Tibial nerve (tissue), 4 donors: ENCODE measurements at regions not wholly inside any gene's neighbourhood (a gene's known extent, or its start where the extent isn't known, plus 50 kb on each side); places are given as distances from the start of the nearest gene placed in this dataset.

ENCODE experiments used
- DNase-seq, 2 donors: peaks; one replicate each; pipeline ENCODE4 v3.0.0-alpha.2; 2019; ENCODE audit warnings: low spot score in 2 of 2
- H3K27ac ChIP-seq, 4 donors: fragments of 200-600 bp; sonication (generic) in 3 of 4; one replicate each; pipeline ENCODE4 v1.5.1; 2017 to 2019; ENCODE audit warnings: mild to moderate bottlenecking in 1 of 4
- H3K27me3 ChIP-seq, 2 donors: fragments of 200-600 bp; sonication (generic) in 1 of 2; one replicate each; pipeline versions ENCODE4 v1.5.1 to v1.6.0; 2017 to 2019
- H3K36me3 ChIP-seq, 3 donors: fragments of 200-600 bp; sonication (generic); one replicate each; pipeline ENCODE4 v1.5.1; 2018 to 2019
- H3K4me1 ChIP-seq, 4 donors: fragments of 200-600 bp; sonication (generic) in 3 of 4; one replicate each; pipeline ENCODE4 v1.5.1; 2017 to 2019
- H3K4me3 ChIP-seq, 4 donors: fragments of 200-600 bp; sonication (generic) in 3 of 4; one replicate each; pipeline ENCODE4 v1.5.1; 2017 to 2019; ENCODE audit warnings: mild to moderate bottlenecking in 1 of 4, moderate library complexity in 1 of 4
- H3K9me3 ChIP-seq, 4 donors: fragments of 200-600 bp; sonication (generic) in 3 of 4; one replicate each; pipeline ENCODE4 v1.5.1; 2017 to 2019
- CTCF ChIP-seq, 5 experiments: fragments of 200-600 bp in 3 of 5; fragments of 450-650 bp in 2 of 5; sonication (generic) in 3 of 5; IDR thresholded peaks; one replicate each; pipeline ENCODE4 v1.5.1; 2016 to 2019; ENCODE audit warnings: antibody characterized with exemption in 5 of 5, mild to moderate bottlenecking in 3 of 5, moderate library complexity in 2 of 5
- EP300 ChIP-seq, 2 donors: sonication (generic); formaldehyde crosslinking; IDR thresholded peaks; one replicate each; pipeline ENCODE4 v1.6.1; 2017; ENCODE audit warnings: antibody characterized with exemption in 2 of 2, mild to moderate bottlenecking in 1 of 2
- POLR2A ChIP-seq, 2 donors: fragments of 450-650 bp; IDR thresholded peaks; one replicate each; pipeline ENCODE4 v1.6.1; 2017; ENCODE audit warnings: antibody characterized with exemption in 2 of 2, mild to moderate bottlenecking in 2 of 2, moderate library complexity in 2 of 2
- WGBS, 2 donors: methylation state at CpG; one replicate each; pipeline ENCODE4 v1.1.5; 2018; 5-methylcytosine and 5-hydroxymethylcytosine counted together

DNA sequence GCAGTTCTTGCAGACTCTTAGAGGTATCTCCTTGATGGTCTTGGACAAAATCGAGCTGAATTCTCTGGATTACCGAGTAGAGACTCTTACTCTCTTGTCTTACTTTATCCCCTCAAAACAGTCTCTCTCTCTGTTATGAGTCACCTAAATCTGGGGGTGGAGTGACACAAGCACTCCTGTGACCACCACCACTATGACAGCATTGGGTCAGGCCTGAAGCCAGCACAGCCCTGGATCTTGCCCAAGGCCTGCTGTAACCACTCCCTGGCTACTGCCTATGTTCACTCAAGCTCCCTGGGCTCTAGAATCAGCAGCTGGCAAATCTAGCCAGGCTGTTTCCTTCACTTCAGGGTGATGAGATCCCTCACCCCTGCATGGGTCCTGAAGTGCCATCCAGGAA is 662.5 kb downstream of the LUZP2 start:
- TF ChIP-seq EP300 (IDR thresholded peaks at IDR 0.05) (no peak), CTCF (IDR thresholded peaks at IDR 0.05) (no peak), POLR2A (IDR thresholded peaks at IDR 0.05) (no peak)
- no peak overlapping the region for H3K4me3 ChIP-seq
- 91 to 94% methylated on average over 2 of the region's 2 CpGs for WGBS, 2 donors
- no peaks in the 10 kb centered on the region for H3K36me3 ChIP-seq
- H3K4me1 ChIP-seq = peaks cover 0 to 6% (median 0%) of the 10 kb centered on the region in 4 donors
- DNase-seq = no peak
- H3K27me3 ChIP-seq = no peaks in the 10 kb centered on the region
- H3K9me3 ChIP-seq = peaks cover 0 to 10% (median 0%) of the 10 kb centered on the region in 4 donors
- H3K27ac ChIP-seq = no peak overlapping the region

DNA sequence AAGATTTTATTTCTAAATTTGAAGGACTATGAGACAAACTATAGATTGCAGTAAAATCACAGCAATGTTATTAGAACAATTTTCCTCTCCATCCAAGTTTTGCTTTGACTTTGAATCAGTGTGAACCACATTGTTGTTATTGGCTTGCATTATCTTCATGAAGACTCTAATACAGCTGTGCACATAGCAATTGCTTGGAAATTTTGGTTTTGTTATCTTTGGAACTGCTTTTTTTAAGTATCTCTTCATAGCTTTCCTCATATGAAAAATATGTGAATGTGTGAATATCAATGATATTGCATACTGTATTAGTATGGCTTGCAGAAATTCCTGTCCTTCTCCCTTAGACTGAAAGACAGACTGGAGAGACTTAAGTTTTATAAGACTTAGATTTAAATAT is 666.6 kb downstream of the LUZP2 start:
- H3K27ac ChIP-seq = no peak overlapping the region
- H3K4me1 ChIP-seq = peaks cover 0 to 6% (median 0%) of the 10 kb centered on the region in 4 donors
- no peaks in the 10 kb centered on the region for H3K36me3 ChIP-seq
- H3K9me3 ChIP-seq = peaks cover 0 to 13% (median 0%) of the 10 kb centered on the region in 4 donors
- no peak for DNase-seq
- TF ChIP-seq EP300 (IDR thresholded peaks at IDR 0.05) (no peak), CTCF (IDR thresholded peaks at IDR 0.05) (no peak), POLR2A (IDR thresholded peaks at IDR 0.05) (no peak)
- H3K27me3 ChIP-seq = no peaks in the 10 kb centered on the region
- H3K4me3 ChIP-seq = no peak overlapping the region

DNA sequence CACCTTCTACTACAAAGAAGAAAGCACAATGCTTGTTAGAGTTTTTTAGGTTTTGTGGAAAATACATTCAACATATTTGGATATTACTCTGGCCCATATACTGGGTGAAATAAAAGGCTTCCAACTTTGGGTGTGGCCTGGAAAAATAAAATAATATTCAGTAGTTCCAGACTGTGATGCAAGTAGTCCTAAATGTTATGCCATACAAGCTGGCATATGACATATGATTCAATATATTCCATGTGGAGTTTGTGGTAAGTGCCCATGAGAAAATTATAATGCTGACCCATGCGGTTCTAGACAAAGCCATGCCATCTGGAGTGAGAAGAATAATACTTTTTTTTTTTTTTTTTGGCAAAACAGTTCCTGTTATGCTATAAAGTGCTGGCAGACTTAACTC is 683.3 kb downstream of the LUZP2 start:
- Histone ChIP-seq H3K27me3 (no peaks in the 10 kb centered on the region), H3K4me1 (no peaks in the 10 kb centered on the region), H3K4me3 (no peak overlapping the region), H3K36me3 (no peaks in the 10 kb centered on the region), H3K27ac (no peak overlapping the region), H3K9me3 (no peaks in the 10 kb centered on the region)
- 45 to 46% methylated on average over 1 of the region's 1 CpG for WGBS, 2 donors
- TF ChIP-seq EP300 (IDR thresholded peaks at IDR 0.05) = no peak
- no peak for TF ChIP-seq POLR2A (IDR thresholded peaks at IDR 0.05)
- TF ChIP-seq CTCF (IDR thresholded peaks at IDR 0.05) = no peak
- no peak for DNase-seq

DNA sequence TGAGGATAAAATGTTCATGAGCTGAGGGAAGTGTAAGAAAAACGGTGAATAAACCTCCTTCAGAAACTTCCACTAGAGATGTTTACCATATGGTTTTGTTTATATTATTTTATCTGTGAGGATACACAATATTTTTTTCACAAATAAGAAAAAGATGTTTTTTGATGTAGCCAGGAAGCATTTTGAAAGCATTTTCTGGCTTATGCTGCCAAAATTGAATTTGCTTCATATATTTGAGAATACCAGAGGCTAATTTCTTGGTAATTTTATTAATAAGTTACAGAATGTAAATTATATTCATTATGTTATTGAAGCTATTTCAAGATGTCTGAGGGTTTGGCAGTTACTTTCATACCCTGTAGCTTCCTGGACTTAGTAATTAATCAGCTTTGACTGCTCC is 686.6 kb downstream of the LUZP2 start:
- 58 to 69% methylated on average over 1 of the region's 1 CpG for WGBS, 2 donors
- Histone ChIP-seq H3K27ac (no peak overlapping the region), H3K4me1 (no peaks in the 10 kb centered on the region), H3K9me3 (no peaks in the 10 kb centered on the region), H3K4me3 (no peak overlapping the region), H3K36me3 (no peaks in the 10 kb centered on the region), H3K27me3 (no peaks in the 10 kb centered on the region)
- TF ChIP-seq EP300 (IDR thresholded peaks at IDR 0.05) = no peak
- TF ChIP-seq POLR2A (IDR thresholded peaks at IDR 0.05) = no peak
- TF ChIP-seq CTCF (IDR thresholded peaks at IDR 0.05) = no peak
- DNase-seq = no peak

- Histone ChIP-seq H3K27ac (no peak overlapping the region), H3K4me1 (no peaks in the 10 kb centered on the region), H3K36me3 (no peaks in the 10 kb centered on the region), H3K27me3 (no peaks in the 10 kb centered on the region), H3K4me3 (no peak overlapping the region), H3K9me3 (no peaks in the 10 kb centered on the region)
- TF ChIP-seq CTCF (IDR thresholded peaks at IDR 0.05) (no peak), EP300 (IDR thresholded peaks at IDR 0.05) (no peak), POLR2A (IDR thresholded peaks at IDR 0.05) (no peak)
- 75 to 79% methylated on average over 3 of the region's 3 CpGs for WGBS, 2 donors
- DNase-seq = no peak
Measured at GRCh38 chr11:25197515-25197914, 700.7 kb downstream of the LUZP2 start.
